Fibroblast of the aortic adventitia (primary cell): ENCODE measurements at regions not wholly inside any gene's neighbourhood (a gene's known extent, or its start where the extent isn't known, plus 50 kb on each side); places are given as distances from the start of the nearest gene placed in this dataset.

ENCODE experiments used
- DNase-seq: peaks from one replicate; pipeline ENCODE4 v3.0.0-alpha.2; 2010; ENCODE audit warnings: low read depth
- H3K4me3 ChIP-seq: 2 replicates; pipeline ENCODE4 v1.5.1; 2011; ENCODE audit warnings: low read depth, mild to moderate bottlenecking, control low read depth, low read length, moderate library complexity
- TF ChIP-seq, protein P1 (sequence below): IDR thresholded peaks from 2 replicates; pipeline ENCODE4 v1.5.1; 2011; ENCODE audit warnings: mild to moderate bottlenecking, low read length, control low read depth, inconsistent platforms; ENCODE audit not compliant: insufficient read depth

GRCh38 chr10:8379906-8380832 is 325.7 kb downstream of the GATA3 start:
- TF ChIP-seq, protein P1, sequence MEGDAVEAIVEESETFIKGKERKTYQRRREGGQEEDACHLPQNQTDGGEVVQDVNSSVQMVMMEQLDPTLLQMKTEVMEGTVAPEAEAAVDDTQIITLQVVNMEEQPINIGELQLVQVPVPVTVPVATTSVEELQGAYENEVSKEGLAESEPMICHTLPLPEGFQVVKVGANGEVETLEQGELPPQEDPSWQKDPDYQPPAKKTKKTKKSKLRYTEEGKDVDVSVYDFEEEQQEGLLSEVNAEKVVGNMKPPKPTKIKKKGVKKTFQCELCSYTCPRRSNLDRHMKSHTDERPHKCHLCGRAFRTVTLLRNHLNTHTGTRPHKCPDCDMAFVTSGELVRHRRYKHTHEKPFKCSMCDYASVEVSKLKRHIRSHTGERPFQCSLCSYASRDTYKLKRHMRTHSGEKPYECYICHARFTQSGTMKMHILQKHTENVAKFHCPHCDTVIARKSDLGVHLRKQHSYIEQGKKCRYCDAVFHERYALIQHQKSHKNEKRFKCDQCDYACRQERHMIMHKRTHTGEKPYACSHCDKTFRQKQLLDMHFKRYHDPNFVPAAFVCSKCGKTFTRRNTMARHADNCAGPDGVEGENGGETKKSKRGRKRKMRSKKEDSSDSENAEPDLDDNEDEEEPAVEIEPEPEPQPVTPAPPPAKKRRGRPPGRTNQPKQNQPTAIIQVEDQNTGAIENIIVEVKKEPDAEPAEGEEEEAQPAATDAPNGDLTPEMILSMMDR, result no peak
- H3K4me3 ChIP-seq, result no peak overlapping the region
- DNase-seq, result peak; percentile 28

- TF ChIP-seq, protein P1, result no peak
- H3K4me3 ChIP-seq, result no peak overlapping the region
- no peak for DNase-seq
Measured at GRCh38 chr10:8380833-8381496, 326.5 kb downstream of the GATA3 start.

DNA sequence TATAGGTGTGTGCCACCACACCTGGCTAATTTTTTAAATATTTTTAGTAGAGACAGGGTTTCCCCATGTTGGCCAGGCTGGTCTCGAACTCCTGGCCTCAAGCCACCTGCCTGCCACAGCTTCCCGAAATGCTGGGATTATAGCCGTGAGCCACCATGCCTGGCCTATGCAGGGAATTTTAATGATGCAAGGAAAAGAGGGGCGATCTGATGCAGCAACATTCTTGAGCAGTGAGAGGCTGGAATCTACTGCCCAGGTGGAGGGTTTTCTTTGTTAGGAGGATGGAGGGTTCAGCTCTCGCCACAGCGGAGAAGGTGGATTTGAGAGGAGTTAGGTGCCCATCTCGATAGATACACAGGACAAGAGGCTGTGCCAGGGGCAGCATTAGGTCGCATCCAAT is 332.3 kb downstream of the GATA3 start:
- DNase-seq, result no peak
- no peak overlapping the region for H3K4me3 ChIP-seq
- TF ChIP-seq, protein P1, result no peak

- H3K4me3 ChIP-seq, result no peak overlapping the region
- no peak for DNase-seq
- TF ChIP-seq, protein P1, result no peak
Measured at GRCh38 chr10:8389630-8390029, 335.1 kb downstream of the GATA3 start.

- TF ChIP-seq, protein P1, result no peak
- DNase-seq, result peak; percentile 58
- H3K4me3 ChIP-seq, result no peak overlapping the region
Measured at GRCh38 chr10:8392216-8392615, 337.7 kb downstream of the GATA3 start.

DNA sequence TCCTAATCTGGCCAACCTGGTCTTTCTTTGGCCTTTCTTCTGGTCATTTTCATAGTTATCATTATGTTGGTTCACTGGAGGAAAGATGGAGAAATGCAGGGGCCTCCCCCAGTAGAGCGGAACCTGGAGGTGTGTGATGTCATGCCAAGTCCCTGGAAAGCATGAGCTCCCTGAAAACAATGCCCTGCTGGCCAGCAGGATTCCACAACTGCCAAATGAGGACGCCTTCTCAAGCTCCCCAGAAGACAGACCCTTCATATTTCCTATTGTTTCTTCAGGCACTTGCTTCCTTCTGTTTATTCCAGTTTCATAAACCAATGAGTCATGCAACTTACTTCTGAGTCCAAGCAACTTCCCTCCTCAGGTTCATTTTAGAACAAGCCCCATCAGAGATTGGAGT is 339.0 kb downstream of the GATA3 start:
- peak; percentile 64 for DNase-seq
- TF ChIP-seq, protein P1, result no peak
- H3K4me3 ChIP-seq, result no peak overlapping the region
